ENCODE measurements at regions not wholly inside any gene's neighbourhood (a gene's known extent, or its start where the extent isn't known, plus 50 kb on each side); places are given as distances from the start of the nearest gene placed in this dataset.

DNA sequence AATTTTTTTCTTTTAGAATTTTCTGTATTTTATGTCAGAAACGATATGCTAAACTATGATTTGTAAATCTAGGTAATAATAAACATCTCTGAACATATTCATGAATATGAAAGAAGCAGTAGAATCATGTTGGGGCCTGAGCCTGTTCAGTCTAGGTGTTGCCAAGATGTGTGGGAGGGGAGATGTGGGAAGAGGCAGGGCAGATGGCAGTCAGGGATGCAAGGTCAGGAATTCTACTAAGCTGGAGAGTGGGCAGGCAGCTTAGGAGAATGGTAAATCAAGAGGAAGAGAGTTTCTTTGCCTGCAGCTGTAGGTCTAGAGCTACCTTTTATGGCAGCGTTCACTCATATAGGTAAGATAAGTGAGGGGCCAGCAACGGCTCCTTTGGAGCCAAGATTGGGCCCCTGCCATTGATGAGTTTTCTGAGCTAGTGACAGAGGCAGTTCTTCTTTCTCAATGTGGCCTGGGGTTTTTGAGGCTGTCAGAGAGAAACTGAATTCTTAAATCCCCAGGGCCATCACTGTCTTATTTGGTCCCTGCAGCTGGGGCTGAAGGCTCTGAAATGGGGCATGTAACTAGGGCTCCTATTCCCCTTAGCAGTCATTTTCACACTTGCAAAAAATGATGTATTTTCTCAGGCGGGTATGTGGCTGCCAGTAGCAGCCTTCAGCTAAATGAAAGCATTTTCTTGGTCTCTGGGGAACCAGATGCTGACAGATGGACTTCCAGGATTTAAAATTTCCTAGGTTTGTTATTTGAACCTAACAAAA is 232.8 kb downstream of the PIK3C3 start:
- no peak for DNase-seq

GRCh38 chr18:42190643-42191042 is 235.6 kb downstream of the PIK3C3 start:
- DNase-seq = no peak

DNA sequence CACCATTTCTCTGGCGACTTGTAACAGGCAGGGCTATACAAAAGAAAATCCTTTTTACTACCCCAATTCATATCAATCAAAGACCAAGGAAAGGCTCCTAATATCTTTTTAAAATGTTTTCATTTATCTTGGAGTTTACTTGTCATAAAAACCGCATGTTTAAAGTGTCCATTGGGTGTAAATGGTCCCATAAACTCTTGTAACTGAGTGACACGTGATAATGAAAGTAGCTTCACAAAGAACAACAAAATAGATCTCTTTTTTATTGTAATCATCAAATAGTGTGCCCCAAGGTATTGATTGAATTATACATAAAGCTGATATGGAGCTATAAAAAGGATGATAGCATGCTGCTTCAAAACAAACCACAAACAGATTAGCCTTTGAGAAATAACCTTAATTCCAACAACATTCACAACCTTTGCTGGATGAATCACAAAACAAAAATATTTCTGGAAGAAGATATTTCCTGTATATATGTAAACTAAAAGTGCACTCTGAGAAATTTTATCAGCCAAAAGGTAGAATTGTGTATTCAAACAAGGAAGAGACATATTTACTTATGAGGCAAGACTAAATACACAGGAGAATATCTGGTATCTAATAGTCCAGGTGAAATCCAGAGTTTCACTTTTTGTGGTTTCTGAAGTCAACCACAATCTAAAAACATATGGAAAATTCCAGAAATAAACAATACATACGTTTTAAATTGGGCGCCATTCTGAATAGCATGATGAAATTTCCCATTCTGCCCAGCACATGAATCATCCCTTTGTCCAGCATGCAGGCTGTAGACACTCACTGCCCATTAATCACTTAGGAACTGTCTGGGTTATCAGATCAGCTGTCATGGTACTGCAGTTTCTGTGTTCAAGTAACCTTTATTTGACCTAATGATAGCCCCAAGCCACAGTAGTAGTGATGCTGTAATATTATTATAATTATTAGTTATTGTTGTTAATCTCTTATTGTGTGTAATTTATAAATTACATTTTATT is 237.5 kb downstream of the PIK3C3 start:
- DNase-seq = no peak

GRCh38 chr18:42196651-42197050 is 241.6 kb downstream of the PIK3C3 start:
- no peak for DNase-seq

DNA sequence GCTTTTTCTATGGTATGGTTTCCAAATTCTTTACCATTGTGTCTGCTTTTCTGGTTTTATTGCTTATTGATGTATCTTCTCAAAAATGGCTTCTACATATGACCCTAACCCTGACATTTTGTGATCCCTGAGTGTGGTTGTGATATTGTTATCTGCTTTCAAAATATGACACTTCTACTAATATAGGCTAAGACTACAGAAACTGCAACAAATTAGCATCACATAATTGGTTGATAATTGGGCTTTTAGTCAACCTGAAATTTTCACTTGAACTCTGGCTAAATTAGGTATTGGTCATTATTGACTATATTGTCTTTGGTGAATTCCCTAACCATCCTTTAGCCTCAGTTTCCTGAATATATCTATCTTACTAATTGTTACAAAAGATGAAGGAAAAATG is 246.1 kb downstream of the PIK3C3 start:
- DNase-seq = no peak

DNA sequence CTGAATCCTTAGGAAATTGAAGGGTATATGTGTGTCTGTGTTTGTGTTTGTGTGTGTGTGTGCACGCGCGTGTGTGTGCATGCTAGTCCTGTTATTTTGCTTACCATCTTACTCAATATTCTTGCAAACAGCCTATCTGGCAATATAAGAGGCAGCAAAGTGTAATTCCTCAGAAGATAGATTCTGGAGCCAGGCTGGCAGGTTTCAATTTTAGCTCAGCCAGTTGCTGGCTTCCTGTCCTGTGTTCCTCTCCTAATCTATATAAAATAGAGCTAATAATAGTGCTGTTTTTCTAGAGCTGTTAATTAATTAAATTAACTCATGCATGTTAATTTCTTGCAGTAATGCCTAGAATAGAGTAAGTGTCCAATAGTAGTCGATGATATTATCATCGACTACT is 256.2 kb downstream of the PIK3C3 start:
- no peak for DNase-seq

DNA sequence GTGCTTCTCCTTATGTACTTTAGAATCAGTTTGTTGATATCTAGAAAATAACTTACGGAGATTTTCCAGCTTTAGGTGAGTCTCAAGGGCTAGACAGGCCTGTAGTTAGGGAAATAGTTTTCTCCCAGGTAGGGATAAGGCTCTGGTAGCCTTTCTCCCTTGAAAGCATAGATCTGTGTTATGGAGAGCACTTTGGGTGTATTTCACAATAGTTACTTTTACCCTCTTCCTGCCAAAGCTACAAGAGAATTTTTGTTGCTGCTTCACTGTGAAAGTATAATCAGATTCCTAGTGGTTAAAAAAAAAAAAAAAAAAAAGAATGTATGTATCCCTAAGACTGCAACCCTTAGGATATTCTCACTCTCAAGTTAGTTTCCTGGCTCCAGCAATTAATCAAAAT is 267.5 kb downstream of the PIK3C3 start:
- no peak for DNase-seq

- DNase-seq = no peak
These were observed 273.5 kb downstream of the PIK3C3 start for GRCh38 chr18:42228581-42228980.

DNA sequence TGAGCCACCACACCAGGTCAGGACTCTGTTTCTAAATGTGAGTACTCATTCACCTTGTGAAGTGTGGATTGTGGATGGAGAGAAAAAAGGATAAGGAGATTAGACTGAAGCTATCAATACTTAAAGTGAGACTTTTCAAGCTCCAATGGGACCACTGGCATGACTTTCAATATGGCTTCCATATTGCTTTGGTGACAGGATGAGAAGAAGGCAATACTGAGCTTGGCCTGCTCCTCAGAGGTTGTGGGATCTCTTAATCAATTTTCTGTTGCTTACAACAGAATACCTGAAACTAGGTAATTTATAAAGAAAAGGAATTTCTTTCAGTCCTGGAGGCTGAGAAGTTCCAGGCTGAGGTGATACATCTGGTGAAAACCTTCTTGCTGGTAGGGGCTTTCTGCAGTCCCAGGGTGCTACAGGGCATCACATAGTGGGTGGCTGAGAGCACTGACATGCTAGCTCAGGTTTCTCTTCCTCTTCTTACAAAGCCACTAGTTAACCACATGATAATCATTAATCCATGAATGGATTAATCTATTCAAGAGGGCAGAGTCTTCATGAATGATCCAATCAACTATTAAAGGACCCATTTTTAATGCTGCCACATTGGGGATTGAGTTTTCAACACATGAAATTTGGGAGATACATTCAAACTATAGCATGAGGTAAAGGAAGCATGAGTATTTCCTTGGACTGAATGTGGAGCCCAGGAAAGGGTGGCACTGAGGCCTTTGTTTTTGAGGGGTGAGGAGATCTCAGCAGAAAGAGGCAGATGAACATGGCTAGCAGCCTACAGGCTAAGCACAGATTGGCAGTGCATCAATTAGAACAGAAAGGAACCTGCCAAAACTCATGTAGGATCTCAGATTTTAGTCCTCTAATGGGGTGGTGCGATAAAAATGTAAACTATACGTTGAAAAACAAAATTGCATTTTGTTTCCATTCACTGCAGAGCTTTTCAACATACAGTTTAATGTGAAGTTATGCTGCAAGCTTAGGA is 274.5 kb downstream of the PIK3C3 start:
- no peak for DNase-seq

GRCh38 chr18:42230636-42231035 is 275.6 kb downstream of the PIK3C3 start:
- no peak for DNase-seq

GRCh38 chr18:42231284-42231683 is 276.2 kb downstream of the PIK3C3 start:
- DNase-seq = no peak

DNA sequence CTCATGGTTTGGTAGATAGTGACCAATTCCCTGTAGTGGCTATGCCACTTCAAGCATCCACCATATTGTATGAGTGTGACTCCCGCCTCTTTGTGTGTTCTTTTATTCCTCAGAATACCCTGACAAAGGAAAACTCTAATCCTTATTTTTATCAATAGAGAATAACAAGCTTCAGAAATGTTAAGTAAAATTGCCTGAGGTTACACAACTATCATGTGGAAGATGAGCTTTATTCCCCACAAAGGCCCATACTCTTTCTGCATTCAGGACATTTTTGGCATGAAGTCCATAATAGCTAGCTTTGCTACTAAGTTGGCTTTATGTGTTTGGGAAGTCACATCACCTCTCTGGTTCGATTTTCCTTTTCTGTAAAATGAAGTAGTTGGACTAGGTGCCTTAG is 276.8 kb downstream of the PIK3C3 start:
- DNase-seq = no peak

DNA sequence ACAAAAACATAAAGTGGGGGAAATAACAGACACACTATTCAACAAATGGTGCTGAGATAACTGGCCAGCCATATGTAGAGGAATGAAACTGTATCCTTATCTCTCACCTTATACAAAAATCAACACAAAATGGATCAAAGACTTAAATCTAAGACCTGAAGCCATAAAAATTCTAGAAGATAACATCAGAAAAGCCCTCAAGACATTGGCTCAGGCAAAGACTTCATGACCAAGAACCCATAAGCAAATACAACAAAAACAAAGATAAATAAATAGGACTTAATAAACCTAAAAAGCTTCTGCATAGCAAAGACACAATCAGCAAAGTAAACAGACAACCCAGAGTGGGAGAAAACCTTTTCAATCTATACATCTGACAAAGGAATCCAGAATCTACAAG is 278.9 kb downstream of the PIK3C3 start:
- DNase-seq = no peak

DNA sequence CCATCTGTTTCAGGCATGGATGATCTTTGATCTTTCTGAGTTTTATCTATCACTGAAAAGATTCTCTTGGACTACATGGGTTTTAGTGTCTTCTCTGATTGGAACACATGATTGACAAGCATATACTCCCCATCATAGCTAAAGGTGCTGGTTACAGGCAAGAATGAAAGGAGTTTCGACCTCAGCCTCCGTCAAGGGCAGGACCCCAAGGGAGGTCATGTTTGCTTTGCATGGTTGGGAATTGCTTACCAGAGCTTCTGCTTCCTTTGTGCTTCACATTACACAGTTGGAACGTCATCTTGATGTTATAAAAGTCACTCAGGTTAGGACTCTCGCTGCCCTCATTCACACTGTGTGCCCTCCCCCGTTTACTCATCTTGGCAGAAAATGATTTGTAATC is 287.7 kb downstream of the PIK3C3 start:
- no peak for DNase-seq

DNA sequence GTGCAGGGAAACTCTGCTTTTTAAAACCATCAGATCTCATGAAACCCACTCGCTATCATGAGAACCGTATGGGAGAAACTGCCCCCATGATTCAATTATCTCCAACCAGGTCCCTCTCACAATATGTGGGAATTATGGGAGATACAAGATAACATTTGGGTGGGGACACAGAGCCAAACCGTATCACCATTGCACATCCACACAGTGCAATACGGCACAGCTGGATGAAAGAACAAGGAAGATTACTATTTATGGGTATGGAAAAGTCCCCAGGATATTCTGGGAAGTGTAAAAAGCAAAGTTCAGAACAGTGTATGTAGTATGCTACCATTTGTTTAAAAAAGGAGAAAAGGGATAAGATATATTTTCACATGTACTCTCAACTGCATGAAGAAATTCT is 290.1 kb downstream of the PIK3C3 start:
- DNase-seq = no peak

DNA sequence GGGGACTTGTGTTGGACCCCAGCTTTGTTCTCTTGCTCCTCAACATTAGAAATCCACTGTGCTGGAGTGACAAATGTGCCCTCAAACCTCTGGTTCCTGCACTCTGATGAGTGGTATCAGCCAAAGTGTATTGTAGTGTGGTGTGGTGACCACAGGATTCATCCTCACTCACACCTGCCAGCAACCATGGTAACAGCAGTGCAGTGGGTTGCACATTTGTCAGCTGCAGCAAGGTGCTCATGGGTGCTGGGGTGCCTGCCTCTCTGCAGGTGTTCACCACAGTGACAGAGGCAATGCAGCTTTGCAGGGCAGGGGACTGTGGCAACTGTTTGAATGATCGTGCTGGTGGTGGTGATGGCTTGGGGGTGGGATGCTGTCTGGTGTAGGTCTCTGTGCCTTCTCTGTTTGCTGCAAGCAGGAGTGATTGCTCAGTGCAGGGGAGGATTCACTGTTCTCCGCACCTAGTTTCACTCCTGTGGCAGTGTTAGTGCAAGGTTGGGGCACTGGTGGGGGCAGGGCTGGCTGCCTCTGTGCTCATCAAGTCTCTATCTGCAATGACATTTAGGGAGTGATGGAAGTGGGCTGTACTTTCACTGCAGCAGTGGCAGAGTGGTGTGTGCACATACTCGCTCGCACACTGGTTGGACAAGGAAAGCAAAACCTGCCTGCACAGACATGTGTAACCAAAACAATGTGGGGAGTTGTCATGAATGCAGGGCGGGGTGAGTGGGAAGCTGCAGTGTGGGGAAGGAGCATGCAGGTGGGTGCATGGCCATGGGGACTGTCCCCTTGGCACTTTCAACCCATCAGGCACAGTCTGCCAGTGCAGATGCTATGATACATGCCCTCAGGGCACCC is 301.1 kb downstream of the PIK3C3 start:
- DNase-seq = no peak

- DNase-seq = no peak
These were observed 303.4 kb downstream of the PIK3C3 start for GRCh38 chr18:42258301-42258965.

DNA sequence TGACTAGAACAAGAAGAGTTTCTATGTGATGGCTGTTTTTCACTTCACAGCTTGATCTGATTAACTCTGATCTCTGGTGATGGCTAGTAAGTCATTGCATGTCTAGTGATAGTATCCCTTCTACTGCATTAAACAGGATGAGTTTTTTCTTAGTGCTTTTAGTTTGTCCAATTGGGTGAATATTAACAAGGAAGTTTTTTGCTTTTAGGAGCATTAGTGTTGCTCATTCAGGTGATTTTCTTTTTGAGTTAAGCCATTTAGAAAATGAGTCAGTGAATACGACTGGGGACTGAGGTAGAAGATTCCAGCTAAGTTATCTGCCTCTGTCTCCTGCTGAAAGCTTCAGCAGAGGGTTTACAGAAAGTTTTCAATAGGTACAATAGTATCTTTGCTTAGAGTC is 306.7 kb downstream of the PIK3C3 start:
- DNase-seq = no peak

DNA sequence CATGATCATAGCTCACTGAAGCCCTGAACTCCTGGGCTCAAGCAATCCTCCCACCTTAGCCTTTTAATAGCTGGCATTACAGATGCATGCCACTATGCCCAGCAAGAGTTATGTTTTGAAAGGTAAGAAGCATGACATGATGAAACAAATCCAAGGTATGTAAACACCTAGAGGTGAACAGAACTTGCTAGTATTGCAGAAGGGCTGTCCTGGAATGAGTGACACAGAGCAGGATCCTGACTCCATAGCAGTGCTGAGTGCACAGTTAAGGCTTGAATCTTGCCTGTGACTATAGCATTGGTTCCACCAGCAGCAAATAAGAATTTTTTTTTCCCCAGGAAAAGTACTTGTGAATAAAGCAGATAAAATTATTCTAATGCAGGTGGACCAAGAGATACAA is 309.5 kb downstream of the PIK3C3 start:
- no peak for DNase-seq

GRCh38 chr18:42268186-42268725 is 313.2 kb downstream of the PIK3C3 start:
- no peak for DNase-seq

- DNase-seq = no peak
These were observed 313.8 kb downstream of the PIK3C3 start for GRCh38 chr18:42268798-42269197.

Data from stimulated activated naive CD4-positive, alpha-beta T cell treated with Interleukin-2 at 50 U/mL for 16 hours (primary cell).